Type B pancreatic cell (in vitro differentiated cells): ENCODE measurements at regions not wholly inside any gene's neighbourhood (a gene's known extent, or its start where the extent isn't known, plus 50 kb on each side); places are given as distances from the start of the nearest gene placed in this dataset.
"Not testable (repeated sequence)": the region's sequence is repeated elsewhere in the genome, so short reads cannot be mapped to it uniquely, and the experiment has no call there.

ENCODE experiments used
- DNase-seq: peaks from one replicate; pipeline ENCODE4 v3.0.0; 2021; ENCODE audit warnings: mixed read lengths; ENCODE audit not compliant: unreplicated experiment; ENCODE audit errors: extremely low spot score
- H3K27ac Mint-ChIP-seq: 2 replicates; pipeline ENCODE4 v1.8.0; 2021; ENCODE audit warnings: mild to moderate bottlenecking, mixed read lengths
- H3K27me3 Mint-ChIP-seq: 2 replicates; pipeline ENCODE4 v1.8.0; 2021; ENCODE audit warnings: mixed read lengths
- H3K36me3 Mint-ChIP-seq: 2 replicates; pipeline ENCODE4 v1.8.0; 2021; ENCODE audit warnings: mixed read lengths
- H3K4me1 Mint-ChIP-seq: one replicate; pipeline ENCODE4 v1.8.0; 2021; ENCODE audit warnings: mixed read lengths; ENCODE audit not compliant: unreplicated experiment
- H3K4me3 Mint-ChIP-seq: 2 replicates; pipeline ENCODE4 v1.8.0; 2021; ENCODE audit warnings: mild to moderate bottlenecking, mixed read lengths
- H3K9me3 Mint-ChIP-seq: 2 replicates; pipeline ENCODE4 v1.8.0; 2021; ENCODE audit warnings: mixed read lengths
- CTCF ChIP-seq: fragments of 200-600 bp; sonication (generic); conservative IDR thresholded peaks from 2 replicates; pipeline ENCODE4 v1.5.0; 2021; ENCODE audit warnings: antibody characterized with exemption, mild to moderate bottlenecking

DNA sequence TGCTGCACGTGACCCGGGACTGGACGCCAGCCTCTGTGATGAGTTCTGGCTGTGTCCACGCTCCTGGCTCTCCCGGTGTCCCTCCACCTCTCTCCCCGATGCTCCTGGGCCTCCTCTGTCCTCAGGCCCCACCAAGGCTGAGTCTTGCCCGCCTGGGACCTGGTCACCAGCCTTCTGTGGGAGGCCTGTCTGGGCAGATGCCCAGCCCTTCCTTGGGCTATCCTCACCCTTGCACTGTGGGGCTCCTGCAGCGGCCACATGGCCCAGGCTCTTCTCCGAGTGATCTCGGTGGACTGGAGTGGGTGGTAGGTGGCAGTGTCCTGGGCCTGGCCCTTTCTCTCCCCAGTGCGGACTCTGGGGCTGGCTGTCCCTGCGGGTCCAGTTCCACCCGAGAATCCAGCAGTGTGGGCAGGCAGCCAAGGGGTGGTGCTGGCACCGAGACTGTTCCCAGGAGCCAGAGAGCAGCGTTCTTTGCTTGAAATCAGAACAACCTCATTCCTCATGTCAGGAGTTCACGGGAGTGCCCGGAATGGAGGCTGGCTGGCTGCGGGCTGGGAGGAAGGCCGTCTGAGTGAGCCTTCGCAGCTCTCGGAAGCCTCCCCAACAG, 94.6 kb downstream of the TMEM121 start:
- H3K36me3 Mint-ChIP-seq, H3K27ac Mint-ChIP-seq, H3K27me3 Mint-ChIP-seq, H3K4me3 Mint-ChIP-seq, H3K4me1 Mint-ChIP-seq, DNase-seq: not testable (repeated sequence)
- H3K9me3 Mint-ChIP-seq, result peaks cover 14% of the 10 kb centered on the region

GRCh38 chr14:105621479-105622328, 95.3 kb downstream of the TMEM121 start:
- H3K9me3 Mint-ChIP-seq, result peaks cover 14% of the 10 kb centered on the region
- DNase-seq, result peak; percentile 65
- not testable (repeated sequence) for H3K27me3 Mint-ChIP-seq, H3K36me3 Mint-ChIP-seq, H3K4me3 Mint-ChIP-seq, H3K27ac Mint-ChIP-seq, H3K4me1 Mint-ChIP-seq

- H3K9me3 Mint-ChIP-seq, result peaks cover 8% of the 10 kb centered on the region
Observed at GRCh38 chr14:105622329-105622955, 96.1 kb downstream of the TMEM121 start.

DNA sequence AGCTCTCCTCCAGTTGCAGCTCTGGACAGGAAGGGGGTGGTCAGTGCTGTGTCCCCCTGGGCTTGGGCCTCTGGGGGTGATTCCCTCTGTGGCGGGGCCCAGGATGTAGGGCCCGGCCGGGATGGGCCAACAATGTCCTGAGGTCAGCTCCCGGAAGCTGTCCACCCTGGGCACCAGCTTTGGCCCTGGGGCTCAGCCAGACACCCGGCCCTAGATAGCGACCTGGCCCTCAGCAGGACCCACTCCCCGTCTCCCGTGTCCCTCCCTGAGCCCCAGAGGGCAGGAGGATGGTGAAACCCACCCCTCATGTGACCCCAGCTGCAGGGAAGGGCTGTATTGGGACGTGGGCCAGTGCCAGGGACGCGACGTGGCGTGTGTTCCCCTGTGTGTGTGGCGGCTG, 96.8 kb downstream of the TMEM121 start:
- not testable (repeated sequence) for H3K4me1 Mint-ChIP-seq, H3K27ac Mint-ChIP-seq, H3K36me3 Mint-ChIP-seq, H3K27me3 Mint-ChIP-seq, H3K9me3 Mint-ChIP-seq, H3K4me3 Mint-ChIP-seq
- DNase-seq, result peak; percentile 71

More at GRCh38 chr14:105622329-105622955, 96.1 kb downstream of the TMEM121 start:
- no peaks in the 10 kb centered on the region for H3K4me1 Mint-ChIP-seq
- H3K27me3 Mint-ChIP-seq, result no peaks in the 10 kb centered on the region
- H3K27ac Mint-ChIP-seq, result no peak overlapping the region
- peak; percentile 61 for DNase-seq
- no peak overlapping the region for H3K4me3 Mint-ChIP-seq
- TF ChIP-seq CTCF, result no peak
- H3K36me3 Mint-ChIP-seq, result peaks cover 3% of the 10 kb centered on the region

- not testable (repeated sequence) for H3K9me3 Mint-ChIP-seq, H3K27ac Mint-ChIP-seq
Observed at GRCh38 chr14:105624346-105624745, 98.0 kb downstream of the TMEM121 start.

GRCh38 chr14:105624749-105625434, 98.5 kb downstream of the TMEM121 start:
- H3K9me3 Mint-ChIP-seq, H3K27me3 Mint-ChIP-seq, H3K4me3 Mint-ChIP-seq, H3K36me3 Mint-ChIP-seq, H3K4me1 Mint-ChIP-seq, H3K27ac Mint-ChIP-seq: not testable (repeated sequence)
- DNase-seq, result peak; percentile 68

More at GRCh38 chr14:105624346-105624745, 98.0 kb downstream of the TMEM121 start:
- H3K4me1 Mint-ChIP-seq, H3K36me3 Mint-ChIP-seq, H3K4me3 Mint-ChIP-seq, H3K27me3 Mint-ChIP-seq: not testable (repeated sequence)
- DNase-seq, result peak; percentile 68

DNA sequence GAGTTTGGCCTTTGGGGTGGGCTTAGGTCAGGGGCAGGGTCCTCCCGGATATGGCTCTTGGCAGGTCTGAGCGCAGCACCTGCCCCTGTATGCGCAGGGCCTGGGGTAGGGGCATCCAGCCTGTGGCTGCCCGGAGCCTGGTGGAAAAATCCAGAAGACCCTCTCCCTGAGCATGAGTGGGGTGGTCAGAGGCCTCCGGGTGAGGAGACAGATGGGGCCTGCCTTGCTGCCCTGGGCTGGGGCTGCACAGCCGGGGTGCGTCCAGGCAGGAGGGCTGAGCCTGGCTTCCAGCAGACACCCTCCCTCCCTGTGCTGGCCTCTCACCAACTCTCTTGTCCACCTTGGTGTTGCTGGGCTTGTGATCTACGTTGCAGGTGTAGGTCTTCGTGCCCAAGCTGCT, 99.1 kb downstream of the TMEM121 start:
- not testable (repeated sequence) for H3K27me3 Mint-ChIP-seq, H3K27ac Mint-ChIP-seq, H3K9me3 Mint-ChIP-seq, H3K36me3 Mint-ChIP-seq, H3K4me3 Mint-ChIP-seq, H3K4me1 Mint-ChIP-seq
- peak; percentile 61 for DNase-seq

GRCh38 chr14:105626111-105626510, 99.7 kb downstream of the TMEM121 start:
- H3K27ac Mint-ChIP-seq, H3K9me3 Mint-ChIP-seq, H3K36me3 Mint-ChIP-seq, H3K4me1 Mint-ChIP-seq, H3K27me3 Mint-ChIP-seq, H3K4me3 Mint-ChIP-seq: not testable (repeated sequence)
- peak; percentile 58 for DNase-seq

DNA sequence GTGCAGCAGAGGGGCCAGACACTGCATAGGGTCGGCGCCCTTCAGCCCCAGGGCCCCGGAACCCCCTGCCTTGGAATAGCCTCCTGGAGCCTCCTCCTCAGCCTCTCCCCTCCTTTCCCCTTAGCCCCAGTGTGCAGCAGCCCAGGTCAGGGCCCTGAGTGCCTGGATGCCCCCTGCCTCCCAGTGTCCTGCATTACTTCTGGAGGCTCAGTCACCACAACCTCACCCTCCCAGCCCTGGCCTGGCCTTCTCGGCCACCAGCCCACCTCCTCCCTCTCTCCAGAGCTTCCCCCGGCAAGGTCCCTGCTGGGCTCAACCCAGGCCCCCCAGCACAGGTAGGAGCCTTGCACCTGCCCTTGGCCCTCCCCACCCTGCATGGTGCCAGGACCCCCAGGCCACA, 100.3 kb downstream of the TMEM121 start:
- not testable (repeated sequence) for H3K27ac Mint-ChIP-seq, H3K27me3 Mint-ChIP-seq, H3K36me3 Mint-ChIP-seq, H3K9me3 Mint-ChIP-seq, H3K4me3 Mint-ChIP-seq, H3K4me1 Mint-ChIP-seq, DNase-seq

GRCh38 chr14:105627287-105627686, 100.9 kb downstream of the TMEM121 start:
- DNase-seq, H3K9me3 Mint-ChIP-seq, H3K4me3 Mint-ChIP-seq, H3K27me3 Mint-ChIP-seq, H3K27ac Mint-ChIP-seq, H3K4me1 Mint-ChIP-seq, H3K36me3 Mint-ChIP-seq: not testable (repeated sequence)
